ENCODE measurements at regions not wholly inside any gene's neighbourhood (a gene's known extent, or its start where the extent isn't known, plus 50 kb on each side); places are given as distances from the start of the nearest gene placed in this dataset.
"Not testable (repeated sequence)": the region's sequence is repeated elsewhere in the genome, so short reads cannot be mapped to it uniquely, and the experiment has no call there.

- DNase-seq: no peak
Observed at GRCh38 chr1:172838680-172839313, 179.9 kb downstream of the FASLG start.

DNA sequence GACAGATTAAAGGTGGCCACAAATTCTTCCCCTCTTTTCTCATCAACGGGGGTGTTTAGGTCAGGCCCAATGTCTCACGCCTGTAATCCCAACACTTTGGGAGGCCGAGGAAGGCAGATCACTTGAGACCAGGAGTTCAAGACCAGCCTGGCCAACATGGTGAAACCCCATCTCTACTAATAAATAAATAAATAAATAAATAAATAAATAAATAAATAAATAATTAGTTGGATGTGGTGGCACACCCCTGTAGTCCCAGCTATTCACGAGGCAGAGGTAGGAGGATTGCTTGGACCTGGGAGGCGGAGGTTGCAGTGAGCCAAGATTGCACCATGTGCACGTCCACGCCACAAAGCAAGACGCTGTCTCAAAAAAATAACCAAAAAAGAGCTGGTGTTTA, 180.7 kb downstream of the FASLG start:
- DNase-seq: not testable (repeated sequence)

GRCh38 chr1:172843444-172843843, 184.5 kb downstream of the FASLG start:
- DNase-seq: no peak

DNA sequence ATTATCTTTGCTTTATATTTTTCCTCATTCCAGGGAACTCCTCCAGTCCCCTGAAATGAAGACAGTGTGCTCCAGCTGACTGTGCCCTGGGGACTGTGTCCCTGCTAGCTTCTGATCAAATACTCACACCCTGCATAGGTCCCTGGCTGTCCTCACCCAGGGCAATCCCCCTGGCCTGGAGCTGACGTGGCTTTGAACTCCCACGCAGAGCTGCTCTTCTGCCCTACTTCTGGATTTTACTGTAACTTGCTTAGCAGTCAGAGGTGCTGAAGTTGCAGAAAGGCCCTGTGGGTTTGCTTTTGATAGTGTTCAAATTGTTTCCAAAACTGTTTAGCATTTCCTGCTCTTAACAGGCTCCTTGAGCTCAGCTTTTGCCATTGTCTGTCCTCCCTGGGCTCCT, 186.5 kb downstream of the FASLG start:
- DNase-seq: no peak

DNA sequence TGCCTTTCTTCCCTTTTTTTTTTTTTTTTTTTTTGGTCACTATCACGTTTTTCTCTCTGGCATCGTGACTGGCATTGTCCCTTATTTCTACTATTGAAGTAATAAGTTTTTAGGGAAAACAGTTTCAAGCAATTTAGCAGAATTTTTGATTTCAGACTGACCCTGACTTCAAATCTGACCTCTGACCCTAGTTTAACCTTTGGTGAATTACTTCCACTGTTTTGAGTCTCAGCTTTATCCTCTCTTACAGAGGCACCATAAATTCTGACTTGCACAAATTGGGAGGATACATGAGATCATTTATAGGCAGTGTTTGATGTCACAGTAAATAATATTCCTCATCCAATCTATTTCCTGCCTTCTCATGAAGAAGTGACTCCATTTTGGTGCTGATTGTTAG, 187.0 kb downstream of the FASLG start:
- no peak for DNase-seq

DNA sequence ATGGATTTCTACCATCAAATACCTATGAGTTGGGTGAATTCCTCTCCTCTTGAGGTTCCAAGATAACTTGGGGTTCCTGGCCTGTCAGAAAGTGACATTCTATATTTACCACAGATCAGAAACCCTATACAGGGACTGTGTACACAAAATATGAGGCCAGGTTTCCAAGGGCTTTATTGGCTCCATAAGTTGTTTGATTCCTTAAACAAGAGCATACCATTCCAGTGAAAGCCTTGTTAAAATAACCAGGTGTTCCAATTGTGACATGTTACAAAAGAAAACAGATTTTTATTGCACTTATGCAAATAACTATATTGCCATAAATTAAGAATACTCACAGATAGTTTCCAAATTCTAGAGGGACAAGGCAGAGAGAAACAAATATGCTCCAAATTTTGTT, 188.9 kb downstream of the FASLG start:
- DNase-seq: not testable (repeated sequence)

DNA sequence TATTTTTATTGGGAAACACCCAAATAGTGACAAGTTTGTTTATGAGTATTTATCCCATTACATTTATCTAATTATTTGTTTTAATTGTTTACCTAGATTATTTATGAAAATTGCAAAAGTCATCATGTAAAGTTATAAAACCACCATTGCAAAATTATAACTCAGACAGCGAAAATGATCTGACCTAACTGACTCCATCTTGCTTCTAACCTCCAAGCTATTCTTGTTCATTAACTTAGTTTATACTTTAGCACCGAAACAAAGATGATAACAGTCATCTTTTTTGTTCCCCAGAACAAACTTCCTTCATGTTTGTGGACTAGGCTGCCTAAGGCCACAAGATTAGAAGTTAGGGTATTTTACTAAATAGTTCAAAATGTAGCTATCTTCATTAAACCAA, 190.8 kb downstream of the FASLG start:
- DNase-seq: no peak

- no peak for DNase-seq
Observed at GRCh38 chr1:172851077-172851476, 192.2 kb downstream of the FASLG start.

- DNase-seq: no peak
Observed at GRCh38 chr1:172851856-172852255, 193.0 kb downstream of the FASLG start.

- DNase-seq: not testable (repeated sequence)
Observed at GRCh38 chr1:172855983-172856382, 194.8 kb downstream of the TNFSF18 start.

GRCh38 chr1:172863031-172863430, 187.7 kb downstream of the TNFSF18 start:
- DNase-seq: no peak

- no peak for DNase-seq
Observed at GRCh38 chr1:172867216-172867818, 183.4 kb downstream of the TNFSF18 start.

DNA sequence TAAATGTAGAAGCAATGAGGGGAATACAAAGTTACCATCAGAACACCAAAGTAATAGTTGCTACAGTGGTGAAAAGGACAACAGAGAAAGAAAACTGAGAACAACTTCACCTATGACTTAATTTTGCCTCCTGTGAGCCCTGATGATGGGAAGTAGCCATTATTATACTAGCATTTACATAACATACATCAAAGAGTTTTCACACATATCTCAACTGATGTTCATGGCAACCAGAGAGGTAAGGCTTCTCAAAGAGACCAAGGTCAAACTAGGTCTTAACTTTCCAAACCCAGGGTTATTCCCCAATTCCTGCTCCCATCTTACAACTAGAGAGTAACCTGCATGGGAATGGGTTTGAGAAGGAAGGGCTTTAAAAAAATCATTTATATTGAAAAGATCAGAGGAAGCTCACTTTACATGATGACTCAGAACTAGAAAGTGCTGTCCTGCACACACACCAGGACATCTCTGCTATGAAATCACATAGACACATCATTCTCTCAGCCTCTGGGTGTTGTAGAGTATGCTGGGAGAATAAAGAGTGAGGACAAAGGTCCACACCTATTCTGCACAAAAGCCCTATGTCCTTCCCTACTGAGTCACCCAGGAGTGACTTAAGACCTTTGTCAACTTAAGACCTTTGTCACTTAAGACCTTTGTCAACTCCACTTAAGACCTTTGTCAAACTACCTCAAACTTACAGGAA, 179.7 kb downstream of the TNFSF18 start:
- no peak for DNase-seq

DNA sequence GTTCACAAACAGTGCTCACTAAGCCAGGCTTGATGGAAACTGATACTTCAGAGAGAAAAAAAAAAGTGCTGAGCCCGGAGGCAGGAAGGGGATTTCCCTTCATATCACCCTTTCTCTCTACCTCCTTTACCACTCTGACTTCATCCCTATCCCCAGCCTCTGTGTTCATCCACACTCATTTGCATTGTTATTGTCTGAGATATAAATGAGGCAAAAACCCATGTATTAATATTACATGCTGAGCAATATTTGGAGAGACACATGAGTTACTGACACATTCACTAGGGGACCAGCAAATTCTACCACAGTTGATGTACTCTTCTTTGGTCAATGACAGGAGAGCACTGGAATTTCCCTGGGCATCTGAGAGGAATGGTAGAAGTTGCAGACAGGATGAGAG, 175.8 kb downstream of the TNFSF18 start:
- no peak for DNase-seq

GRCh38 chr1:172875892-172876291, 174.8 kb downstream of the TNFSF18 start:
- no peak for DNase-seq

DNA sequence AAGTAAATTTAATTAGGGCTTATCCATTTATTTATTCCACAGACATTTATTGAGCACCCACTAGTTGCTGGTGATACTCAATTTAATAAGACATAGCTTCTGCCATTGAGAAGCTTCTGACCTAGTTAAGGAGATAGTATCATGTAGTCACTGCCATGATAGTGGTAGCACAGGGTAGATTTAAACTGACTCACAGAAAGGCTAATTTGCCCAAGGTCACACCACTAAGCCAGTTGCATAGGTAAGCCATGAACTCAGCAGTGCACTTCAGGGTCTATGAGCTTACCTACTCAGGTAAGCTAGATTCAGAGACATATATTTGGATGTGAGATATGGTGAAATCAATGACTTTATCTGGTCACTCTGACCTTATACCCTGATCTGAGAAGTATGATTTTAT, 168.4 kb downstream of the TNFSF18 start:
- DNase-seq: no peak

GRCh38 chr1:172882791-172883386, 167.9 kb downstream of the TNFSF18 start:
- no peak for DNase-seq

GRCh38 chr1:172883387-172883791, 167.4 kb downstream of the TNFSF18 start:
- DNase-seq: no peak

DNA sequence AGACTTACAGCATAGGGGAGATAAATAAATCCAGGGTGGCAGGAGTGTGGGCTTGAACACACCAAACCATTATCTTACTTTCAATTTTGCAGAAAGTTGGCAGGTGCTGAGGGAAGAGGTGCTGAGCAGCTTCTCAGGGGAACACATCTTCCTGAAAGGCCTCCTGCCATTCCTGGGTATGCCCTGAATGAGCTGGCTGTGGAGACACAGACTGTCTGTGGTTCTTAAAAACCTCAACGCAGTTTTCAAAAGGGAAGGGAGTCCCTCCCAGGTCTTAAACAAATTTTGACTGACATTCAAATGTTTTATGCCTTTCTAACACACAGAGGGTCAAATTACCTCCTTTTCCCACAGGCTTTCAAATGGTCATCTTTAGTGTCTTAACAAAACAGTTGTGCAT, 166.9 kb downstream of the TNFSF18 start:
- no peak for DNase-seq

GRCh38 chr1:172885411-172885810, 165.3 kb downstream of the TNFSF18 start:
- no peak for DNase-seq

GRCh38 chr1:172885971-172886370, 164.8 kb downstream of the TNFSF18 start:
- DNase-seq: no peak

- DNase-seq: no peak
Observed at GRCh38 chr1:172887162-172887561, 163.6 kb downstream of the TNFSF18 start.

GRCh38 chr1:172893146-172893841, 157.4 kb downstream of the TNFSF18 start:
- DNase-seq: no peak
